ENCODE measurements at regions not wholly inside any gene's neighbourhood (a gene's known extent, or its start where the extent isn't known, plus 50 kb on each side); places are given as distances from the start of the nearest gene placed in this dataset.

DNA sequence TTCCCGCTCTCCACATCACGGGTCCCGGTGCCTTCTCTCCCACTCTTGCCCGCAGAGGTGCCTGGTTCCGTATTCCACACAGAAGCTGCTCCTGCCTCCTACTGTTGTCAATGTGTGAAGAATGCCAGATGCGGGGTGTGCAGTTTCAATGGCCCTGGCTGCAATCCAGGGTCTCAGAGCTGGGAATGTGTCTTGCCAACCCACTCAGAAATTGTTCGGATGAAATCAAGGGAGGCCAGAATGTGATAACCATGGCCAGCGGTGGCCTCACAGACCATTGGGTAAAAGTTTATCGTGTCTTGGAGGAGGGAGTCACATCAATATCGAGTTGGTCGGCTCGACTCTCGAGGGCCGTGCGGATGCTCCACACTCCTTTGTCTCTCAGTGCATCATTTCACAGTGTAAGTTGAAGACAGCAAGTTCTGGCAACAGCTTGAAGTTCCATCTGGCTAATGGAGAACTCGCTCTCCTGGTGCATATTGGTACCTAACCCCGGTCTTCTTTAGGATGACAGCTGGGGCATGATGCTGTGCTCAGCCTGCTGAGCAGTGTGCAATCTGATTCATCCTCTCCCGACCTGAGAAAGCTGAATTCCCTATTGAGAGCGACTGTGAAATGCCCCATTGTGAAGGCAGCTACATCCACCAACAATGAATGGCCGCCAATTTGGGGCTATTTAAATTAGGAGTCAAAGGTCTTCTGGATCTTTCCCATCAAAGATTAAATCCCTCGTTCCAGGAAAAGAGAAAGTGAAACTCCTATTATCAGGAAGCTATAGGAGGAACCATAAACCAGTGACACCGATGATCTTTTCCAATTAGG, 389.0 kb downstream of the SOX11 start:
- no peak for TF ChIP-seq CTCF (IDR thresholded peaks at IDR 0.05; ENCODE audit: control insufficient read depth, extremely low read depth, insufficient read depth)
- no peak overlapping the region for H3K4me3 ChIP-seq (ENCODE audit: low read depth, low read length)
- no peak for DNase-seq (ENCODE audit: low read depth)

- DNase-seq (ENCODE audit: low read depth), result no peak
- TF ChIP-seq CTCF (IDR thresholded peaks at IDR 0.05; ENCODE audit: control insufficient read depth, extremely low read depth, insufficient read depth), result no peak
- no peak overlapping the region for H3K4me3 ChIP-seq (ENCODE audit: low read depth, low read length)
These were observed 389.9 kb downstream of the SOX11 start for GRCh38 chr2:6081955-6082624.

DNA sequence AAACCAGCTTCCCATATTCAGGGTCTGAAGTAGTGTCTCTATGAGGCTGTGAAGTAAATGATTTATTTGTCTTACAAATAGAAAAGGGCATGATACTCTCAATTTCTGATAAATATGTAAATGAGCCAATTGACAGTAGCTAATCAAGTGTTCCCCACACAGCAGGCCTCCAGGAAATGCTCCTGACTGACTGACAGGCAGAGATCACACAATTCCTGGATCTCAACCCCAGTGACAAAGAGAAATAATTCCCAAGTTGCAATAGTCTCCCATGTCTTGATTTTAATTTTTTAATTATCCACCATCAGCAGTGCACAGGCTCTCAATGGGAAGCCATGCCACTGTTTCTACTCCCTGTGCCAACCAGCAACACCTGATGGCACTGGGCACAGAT, 390.4 kb downstream of the SOX11 start:
- no peak overlapping the region for H3K4me3 ChIP-seq (ENCODE audit: low read depth, low read length)
- TF ChIP-seq CTCF (IDR thresholded peaks at IDR 0.05; ENCODE audit: control insufficient read depth, extremely low read depth, insufficient read depth), result no peak
- DNase-seq (ENCODE audit: low read depth), result no peak

- no peak overlapping the region for H3K4me3 ChIP-seq (ENCODE audit: low read depth, low read length)
- no peak for TF ChIP-seq CTCF (IDR thresholded peaks at IDR 0.05; ENCODE audit: control insufficient read depth, extremely low read depth, insufficient read depth)
- no peak for DNase-seq (ENCODE audit: low read depth)
These were observed 391.0 kb downstream of the SOX11 start for GRCh38 chr2:6083136-6083535.

DNA sequence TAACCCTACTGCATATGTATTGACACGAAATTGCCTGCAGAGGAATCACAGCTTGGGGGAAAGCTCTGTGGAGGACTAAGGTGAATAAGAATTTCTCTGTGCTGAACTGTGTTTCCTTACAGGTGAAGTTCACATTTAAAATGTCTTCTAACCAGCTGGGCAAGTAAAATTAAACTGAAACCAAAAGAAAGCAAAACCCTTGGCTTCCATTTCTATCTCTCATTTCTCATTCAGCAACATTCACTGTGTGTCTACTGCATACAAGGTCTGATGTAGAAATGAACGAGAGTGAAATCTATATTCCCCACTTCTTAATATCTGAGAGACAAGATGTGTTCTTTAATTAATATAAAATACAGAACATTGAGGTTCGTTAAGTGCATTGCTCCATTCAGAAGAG, 397.3 kb downstream of the SOX11 start:
- H3K4me3 ChIP-seq (ENCODE audit: low read depth, low read length), result no peak overlapping the region
- DNase-seq (ENCODE audit: low read depth), result no peak
- no peak for TF ChIP-seq CTCF (IDR thresholded peaks at IDR 0.05; ENCODE audit: control insufficient read depth, extremely low read depth, insufficient read depth)

GRCh38 chr2:6103372-6103771, 411.2 kb downstream of the SOX11 start:
- no peak overlapping the region for H3K4me3 ChIP-seq (ENCODE audit: low read depth, low read length)
- DNase-seq (ENCODE audit: low read depth), result no peak
- TF ChIP-seq CTCF (IDR thresholded peaks at IDR 0.05; ENCODE audit: control insufficient read depth, extremely low read depth, insufficient read depth), result no peak
